ENCODE measurements at regions not wholly inside any gene's neighbourhood (a gene's known extent, or its start where the extent isn't known, plus 50 kb on each side); places are given as distances from the start of the nearest gene placed in this dataset.
"Not testable (repeated sequence)": the region's sequence is repeated elsewhere in the genome, so short reads cannot be mapped to it uniquely, and the experiment has no call there.

DNA sequence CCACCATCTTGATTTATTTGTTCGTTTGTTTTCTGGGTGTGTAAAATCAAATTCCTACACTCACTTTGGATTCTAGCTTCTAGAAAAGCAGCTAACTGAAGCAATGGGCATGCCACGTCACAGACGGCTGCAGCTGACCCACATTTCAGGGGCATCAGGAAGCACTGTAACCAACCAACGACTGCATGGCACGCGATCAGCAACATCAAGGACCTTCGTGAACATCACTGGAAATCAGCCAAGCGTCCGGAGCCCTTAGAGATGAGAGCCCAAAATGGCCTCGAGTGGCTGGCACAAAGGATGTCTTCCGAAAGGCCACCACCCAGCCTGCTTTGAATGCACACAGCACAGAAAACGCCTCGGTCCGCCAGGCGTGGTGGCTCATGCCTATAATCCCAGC, 191.1 kb downstream of the OLFM1 start:
- DNase-seq: no peak

DNA sequence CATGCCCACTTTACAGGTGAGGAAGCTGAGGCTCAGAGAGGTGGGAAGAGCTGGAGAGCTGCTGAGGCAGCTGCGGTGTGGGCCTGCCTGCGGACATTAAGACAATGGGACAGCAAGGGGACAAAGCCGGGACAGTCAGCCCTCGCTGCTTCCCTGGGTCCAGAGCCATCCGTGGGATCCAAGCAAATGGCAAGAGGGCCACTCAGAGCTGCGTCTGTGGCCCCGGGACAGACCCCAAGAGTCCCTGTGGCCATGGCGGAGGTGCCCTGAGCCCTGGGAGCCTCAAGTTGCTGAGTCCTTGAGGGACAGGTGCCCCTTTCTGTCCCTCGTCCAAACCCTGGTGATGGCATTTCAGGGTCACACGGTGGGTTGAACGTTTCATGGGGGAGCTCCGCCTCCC, 191.9 kb downstream of the OLFM1 start:
- DNase-seq: no peak

DNA sequence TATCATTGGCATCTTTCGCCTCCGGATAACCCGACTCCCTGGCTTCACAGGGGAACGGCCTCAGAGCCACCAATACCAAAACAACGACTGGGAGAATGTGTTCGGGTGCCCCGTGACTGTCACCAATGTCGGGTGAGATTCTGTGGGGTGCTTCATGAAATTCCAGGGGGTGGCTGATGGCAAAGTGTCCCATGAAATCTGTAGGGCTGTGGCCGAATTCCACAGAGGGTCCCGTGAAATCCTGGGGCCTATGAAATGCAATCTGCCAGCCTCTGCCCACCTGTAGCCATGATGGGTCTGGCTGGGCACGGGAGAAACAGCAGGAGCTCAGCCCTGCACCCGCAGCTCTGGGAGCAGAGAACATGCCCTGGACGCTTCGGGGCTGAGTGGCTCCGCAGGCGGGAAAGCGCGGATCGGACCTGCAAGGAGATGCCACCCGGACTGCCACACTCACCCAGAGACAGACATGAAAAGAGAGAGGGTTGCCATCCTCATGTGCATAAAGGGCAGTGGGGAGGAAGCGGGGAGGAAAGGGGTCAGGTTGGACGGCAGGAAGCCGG, 192.4 kb downstream of the OLFM1 start:
- no peak for DNase-seq

DNA sequence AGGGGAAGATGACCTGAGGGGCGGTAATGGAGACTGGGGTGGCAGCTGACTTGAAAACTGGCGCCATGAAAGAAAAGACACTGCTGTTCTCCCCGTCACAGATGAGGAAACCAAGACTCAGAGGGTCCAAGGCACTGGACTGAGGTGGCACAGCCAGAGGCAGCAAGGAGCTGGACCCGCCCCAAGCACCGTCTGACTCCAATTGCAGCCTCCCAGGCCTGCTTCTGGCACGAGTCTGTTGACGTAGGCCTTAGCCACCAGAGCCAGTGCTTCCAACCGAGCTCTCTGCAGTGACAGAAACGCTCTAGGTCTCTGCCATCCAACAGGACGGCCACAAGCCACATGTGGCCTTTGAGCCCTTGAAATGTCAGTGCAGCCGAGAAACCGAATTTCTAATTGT, 193.2 kb downstream of the OLFM1 start:
- no peak for DNase-seq

DNA sequence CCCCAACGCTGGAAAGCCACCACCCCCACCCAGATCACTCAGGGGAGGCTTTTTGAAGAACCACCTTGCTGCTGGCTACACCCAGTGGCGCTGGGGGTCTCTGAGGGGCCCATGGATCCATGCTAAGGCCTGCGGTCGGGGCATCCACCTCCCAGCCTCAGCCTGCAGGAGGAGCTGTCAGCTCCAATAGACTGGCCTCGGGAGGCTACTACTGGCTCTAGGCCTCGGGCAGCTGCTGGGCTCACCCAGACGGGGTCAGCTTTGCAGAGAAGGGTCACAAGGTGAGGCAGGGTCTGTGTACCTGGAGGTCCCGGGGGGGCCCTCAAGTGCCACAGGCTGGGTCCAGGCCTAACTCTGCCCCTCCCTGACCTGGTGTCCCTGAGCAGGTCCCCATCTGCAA, 193.7 kb downstream of the OLFM1 start:
- no peak for DNase-seq

DNA sequence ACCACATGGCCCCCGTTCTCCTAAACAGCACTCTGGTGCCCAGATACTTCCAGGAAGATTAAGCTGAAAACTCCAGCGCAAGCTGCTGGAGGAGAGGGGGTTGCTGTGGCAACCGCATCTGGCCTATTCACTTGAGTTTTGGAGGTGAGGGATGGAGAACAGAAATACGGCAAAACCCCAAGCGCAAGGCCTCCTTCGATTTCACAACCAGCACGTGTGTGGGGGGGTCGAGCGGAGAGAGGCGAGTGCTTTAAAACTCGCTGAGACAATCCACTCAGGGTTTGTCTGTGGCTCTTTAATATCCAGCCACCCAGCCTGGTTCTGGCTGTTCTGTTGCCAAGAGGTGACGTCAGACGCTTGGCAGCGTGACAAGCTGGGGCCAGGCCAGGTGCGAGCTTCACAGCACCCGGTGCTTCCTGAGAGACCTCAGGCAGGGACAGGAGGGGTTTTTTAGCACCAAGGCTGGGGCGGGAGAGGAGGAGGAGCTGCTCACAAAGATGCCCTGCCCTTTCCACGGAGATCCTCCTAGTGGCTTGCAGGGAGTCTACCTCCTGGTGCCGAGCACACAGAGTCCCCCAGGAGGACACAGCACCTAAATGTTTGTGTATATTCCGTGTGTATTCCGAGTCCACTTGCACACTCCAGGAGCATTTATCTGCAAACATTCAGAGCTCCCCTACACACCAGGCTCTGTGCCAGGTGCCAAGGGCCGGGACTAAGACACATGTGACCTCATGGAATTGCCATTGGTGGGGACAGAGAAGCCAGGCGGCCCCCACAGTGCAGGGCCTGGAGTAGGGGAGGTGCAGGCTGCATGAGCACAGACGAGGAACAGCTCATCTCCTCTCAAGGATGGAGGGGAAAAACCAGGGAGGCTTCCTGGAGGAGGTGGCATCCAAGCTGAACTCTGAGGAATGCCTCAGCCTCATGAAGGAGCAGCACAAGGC, 194.6 kb downstream of the OLFM1 start:
- peak; percentile 8 for DNase-seq

DNA sequence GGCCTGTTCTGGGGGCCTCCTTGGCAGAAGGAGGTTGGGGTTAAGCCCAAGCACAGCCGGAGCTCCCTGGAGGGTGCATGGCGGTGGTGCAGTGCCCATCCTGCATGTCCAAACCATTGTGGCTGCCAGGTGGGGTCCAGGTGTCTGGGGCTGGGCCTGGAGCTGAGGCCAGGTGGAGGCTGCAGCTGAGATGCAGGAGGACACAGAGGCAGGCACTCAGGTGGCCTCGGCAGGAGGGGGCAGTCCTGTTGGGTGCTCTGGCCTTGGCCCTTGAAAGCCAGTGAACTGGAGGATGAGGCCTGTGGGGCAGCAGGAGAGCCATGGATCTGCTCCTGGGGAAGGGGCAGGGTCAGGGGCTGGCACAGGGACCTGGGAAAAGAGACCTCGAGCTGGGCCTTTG, 195.3 kb downstream of the OLFM1 start:
- no peak for DNase-seq

DNA sequence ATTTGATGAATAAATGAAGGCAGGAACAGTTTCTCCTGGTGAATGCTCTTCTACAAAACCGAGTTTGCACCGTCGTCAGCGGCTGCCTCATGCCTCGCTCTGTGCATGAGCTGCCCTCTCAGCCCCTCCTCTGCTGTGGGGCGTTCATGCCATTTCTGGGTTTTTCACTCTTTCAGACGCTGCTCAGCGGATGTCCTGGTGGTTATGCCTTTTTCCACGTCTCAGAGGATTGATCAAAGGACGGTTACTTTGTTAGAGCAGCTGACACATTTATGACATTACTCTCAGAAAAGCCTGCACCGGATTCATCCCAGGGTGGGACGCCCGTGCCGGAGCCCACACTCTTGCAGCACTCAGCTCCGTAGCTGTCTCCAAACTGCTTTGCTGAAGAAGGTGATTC, 195.9 kb upstream of the PPP1R26 start:
- no peak for DNase-seq

DNA sequence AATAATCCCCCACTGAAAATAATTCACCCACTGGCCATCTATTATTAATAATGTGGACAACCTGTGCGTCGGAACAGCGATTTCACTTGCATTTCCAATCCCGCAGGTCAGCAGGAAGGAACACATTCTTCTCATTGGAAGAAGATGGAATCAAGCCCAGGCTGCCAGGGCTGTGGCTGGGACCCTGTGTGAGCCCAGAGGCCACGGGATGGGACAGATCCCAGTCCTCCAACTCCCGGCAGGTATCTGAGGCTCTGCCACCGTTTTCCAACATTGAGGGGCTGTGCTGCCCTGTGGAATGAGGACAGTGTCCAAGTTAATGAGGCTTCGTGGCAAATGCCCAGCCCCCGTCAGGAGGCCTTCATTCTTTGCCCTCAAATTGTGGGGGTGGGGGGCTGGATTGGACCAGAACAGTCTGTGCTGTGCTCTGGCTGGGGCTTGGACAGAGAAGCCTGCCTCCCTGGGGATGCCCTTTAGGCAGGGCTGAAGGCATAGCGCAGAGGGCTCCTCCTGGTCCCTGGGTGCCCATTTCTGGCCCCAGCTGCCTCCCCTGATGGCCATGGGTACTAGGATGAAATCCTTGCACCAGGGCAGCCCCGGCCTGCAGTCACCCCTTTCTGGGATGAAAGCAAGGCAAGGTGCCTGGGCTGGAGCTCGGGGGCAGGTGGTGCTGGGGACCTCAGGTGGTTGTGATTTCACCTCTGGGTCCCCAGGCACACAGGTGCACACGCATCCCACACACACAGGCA, 195.0 kb upstream of the PPP1R26 start:
- DNase-seq: no peak

DNA sequence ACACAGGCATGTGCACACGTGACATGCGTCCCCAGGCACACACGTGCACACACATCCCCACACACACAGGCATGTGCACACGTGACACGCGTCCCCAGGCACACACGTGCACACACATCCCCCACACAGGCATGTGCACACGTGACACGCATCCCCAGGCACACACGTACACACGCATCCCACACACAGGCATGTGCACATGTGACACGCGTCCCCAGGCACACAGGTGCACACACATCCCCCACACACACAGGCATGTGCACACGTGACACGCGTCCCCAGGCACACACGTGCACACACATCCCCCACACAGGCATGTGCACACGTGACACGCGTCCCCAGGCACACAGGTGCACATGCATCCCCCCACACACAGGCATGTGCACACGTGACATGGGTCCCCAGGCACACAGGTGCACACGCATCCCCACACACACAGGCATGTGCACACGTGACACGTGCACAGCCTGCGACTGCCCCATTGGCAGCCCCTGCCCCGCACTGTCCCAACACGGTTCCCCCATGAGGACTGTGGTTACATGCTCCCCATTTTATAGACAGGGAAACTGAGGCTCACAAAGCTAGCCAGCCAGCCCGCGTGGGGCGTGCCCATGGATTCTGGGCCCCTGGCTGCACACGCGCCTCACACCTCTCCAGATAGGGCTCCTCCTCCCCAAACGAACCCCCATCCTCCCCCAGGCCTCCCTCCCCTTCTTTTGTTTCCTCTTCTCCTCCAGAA, 193.2 kb upstream of the PPP1R26 start:
- DNase-seq: not testable (repeated sequence)

DNA sequence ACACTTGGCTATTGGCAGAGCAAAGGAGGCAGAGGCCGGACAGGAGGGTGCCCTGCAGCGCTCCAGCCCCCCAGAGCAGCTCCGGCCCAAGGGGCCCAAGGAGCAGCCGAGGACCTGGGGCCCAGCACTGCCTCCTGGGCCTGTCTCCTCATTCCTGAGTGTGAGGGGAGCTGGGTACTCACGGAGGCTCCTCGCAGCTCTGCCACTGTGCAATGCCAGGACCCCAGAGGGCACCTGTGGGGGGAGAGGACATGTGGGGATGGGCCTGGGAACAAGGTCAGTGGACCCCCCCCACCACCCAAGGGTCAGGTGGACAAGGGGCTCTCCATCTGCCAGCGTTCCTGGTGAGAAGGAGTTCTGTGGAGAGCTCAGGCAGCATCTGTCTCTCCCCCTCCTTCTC, 192.6 kb upstream of the PPP1R26 start:
- DNase-seq: no peak

DNA sequence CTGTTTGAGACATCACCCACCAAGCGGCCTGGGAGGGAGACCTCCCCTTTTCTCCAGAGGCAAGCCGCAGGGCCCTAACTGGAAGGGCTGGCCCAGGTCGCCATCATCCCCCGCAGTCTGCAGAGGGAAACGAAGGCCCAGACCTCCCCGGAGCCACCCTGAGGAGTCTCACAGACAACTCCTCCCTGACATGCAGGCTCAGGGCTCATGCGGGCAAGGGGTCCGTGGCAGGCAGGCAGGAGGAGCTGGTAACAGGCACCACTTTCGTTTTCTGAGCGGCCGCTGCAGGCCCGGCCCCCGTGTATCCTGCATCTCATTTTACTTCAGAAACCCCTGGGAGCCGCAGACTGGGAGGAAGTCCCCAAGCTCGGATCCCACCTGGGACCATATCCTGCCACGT, 192.0 kb upstream of the PPP1R26 start:
- no peak for DNase-seq

DNA sequence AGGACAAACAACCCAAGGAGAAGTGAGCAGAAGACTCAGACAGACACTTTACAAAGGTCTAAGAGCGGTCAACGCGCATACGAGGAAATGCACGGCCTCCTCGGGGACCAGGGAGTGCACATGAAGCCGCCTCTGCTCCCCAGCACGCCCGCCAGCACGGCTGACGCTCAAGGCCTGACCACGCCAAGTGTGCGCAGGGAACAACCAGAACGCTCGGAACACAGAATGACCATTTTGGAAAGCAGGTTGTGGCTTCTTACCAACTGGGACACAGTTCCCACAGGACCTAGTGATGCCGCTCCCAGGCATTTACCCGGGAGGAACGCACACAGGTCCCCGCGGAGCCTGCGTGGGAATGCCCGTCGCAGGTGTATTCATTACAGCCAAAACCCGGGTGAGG, 191.5 kb upstream of the PPP1R26 start:
- DNase-seq: no peak

DNA sequence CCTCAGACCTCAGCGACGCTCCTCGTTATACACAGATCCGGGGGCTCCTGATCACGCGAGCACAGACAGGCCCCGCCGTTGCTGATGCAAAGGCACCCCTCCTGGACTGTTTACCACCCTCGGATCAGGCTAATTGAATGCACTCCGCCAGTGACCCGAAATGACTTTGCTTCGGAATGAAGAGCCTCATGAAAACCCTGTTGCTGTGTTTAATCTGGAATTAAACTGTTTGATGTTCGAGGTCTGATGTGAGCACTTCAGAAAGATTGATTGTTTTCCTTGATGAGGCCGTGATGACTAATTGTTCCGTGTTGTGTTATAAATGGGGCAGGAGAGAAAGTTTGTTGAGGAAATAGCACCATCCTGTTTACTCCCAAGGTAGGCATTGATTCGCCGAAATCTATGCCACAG, 190.5 kb upstream of the PPP1R26 start:
- DNase-seq: no peak

DNA sequence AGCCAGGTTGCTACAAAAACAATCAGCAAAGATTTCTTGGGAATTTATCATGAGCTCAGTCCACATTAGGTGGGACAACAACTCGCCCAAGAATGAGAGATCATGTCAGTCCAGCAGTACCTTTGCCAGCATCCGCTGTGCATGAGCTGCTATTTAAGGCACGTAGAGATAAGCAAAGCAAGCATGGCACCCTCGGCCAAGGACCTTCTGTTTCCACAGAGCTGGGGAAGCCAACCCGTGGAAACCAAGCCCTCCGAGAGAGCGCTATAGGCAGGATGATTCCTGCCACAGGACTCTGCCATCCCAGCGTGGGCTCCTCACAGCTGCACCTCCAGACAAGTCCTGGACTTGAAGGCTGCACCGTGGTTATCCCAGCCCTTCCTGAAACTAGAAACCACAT, 189.5 kb upstream of the PPP1R26 start:
- DNase-seq: no peak

DNA sequence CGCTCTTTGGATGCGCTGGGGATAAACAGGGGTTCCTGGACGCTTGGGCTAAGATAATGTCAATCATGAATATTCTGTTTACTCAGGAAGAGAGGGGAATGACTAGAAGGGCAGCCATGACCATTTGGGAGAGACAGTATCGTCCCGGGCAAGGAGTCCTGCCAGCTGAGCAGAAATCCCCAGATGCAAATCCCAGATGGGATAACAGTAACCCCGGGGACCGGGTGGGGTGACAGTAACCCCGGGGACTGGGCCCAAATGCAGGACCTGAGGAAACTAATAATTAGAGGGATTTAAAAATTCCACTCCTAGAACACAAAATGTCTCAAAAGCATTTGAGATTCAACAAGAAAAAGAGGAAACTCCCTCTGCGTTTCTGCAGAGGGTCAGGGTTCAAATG, 189.0 kb upstream of the PPP1R26 start:
- no peak for DNase-seq

DNA sequence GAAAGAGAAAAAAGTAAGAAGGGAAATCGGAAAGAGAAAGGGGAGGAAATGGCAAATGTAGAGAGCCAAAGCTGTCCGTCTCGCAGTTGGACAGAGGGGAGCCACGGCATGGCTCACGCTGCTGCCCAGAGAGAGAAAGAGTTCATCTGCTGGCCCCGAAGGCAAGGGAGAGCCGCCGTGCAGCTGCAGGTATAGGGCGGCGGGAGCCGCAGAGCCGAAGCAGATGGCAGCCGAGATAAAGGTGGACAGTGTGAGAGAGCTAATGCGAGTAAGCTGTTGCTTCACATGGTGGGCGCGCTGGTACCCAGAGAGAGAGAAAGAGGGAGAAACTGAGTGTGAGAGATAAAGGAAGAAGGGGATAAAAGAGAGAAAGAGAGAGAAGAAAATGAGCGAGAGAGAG, 188.4 kb upstream of the PPP1R26 start:
- no peak for DNase-seq

DNA sequence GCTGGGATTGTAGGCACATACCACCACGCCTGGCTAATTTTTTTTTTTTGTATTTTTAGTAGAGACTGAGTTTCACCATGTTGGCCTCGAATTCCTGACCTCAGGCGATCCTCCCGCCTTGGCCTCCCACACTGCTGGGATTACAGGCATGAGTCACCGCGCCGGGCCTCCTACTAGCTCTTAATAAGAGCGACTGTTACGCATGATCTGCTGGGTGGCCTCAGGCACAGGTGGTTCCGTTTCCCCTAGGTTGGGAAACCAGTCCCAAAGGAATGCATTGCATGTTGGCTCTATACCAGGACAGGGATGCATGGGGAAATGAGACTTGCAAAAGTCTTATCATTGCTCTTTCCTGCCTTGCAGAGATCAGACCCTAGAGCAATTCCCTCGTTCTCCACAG, 184.7 kb upstream of the PPP1R26 start:
- no peak for DNase-seq

DNA sequence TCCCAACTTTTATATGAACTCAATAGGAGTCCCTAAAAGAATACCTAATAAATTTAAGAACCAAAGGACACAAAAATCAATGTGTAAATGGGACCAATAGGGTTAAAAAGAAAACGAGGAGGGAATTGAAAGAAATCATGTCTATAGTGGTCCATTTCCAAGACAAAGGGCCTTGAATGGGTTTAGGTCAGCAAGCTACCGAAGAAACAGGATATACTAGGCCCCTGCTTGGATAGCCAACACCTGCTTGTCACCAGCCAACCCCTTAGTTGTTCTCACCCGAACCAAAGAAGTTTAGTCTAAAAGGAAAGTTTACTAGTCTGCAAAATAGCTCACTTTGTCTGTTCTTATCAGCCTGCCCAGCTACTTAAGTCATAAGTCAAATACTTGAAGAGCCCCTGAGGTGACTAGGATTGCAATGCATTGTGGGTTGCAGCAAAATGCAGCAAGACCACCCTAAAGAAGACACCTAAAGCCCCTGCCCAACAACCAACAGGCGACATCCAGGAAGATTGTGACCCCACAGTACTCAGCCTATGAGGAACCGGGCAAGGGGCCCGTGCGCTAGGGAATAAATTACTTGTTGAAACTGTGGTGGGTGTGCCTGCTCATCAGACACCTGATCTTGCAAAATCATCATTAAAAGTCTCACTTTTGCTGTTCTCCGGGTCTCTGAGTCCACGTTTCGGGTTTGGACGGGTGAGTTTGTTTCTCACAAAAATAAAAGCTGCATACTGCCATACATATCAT, 183.9 kb upstream of the PPP1R26 start:
- no peak for DNase-seq

DNA sequence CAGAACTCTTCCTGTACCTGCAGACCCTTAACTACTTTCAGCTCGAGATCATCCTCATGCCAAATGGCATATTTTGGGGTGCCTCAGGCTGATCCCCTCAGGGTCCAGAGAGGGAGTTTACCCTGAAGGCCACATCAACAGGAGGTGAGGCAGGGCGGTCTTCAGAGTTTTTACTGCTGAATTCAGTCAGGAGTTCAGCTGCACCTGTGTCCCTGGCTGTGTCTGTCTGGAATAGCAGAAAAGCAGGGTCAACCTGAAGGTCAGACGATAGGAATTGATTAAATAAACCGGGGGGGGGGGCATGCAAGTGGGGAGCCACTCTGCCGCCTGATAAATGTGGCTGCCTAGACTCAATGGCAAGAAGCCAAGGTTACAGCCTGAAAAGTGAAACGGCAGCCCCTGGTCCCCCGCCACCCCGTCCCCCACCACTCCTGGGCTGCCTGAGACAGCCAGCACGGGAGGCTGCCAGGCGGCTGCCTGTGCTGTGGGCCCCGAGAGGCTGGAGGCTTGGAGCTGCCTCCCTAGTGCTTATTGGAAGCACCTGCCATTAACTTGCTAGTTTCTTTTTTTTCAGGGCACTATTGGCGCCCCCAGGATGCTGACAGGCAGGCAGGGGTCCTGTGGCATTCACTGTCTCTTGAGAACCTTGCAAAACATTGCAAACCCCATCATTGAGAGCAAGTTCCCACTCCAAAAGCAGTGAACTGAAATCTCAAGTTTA, 182.7 kb upstream of the PPP1R26 start:
- no peak for DNase-seq

DNA sequence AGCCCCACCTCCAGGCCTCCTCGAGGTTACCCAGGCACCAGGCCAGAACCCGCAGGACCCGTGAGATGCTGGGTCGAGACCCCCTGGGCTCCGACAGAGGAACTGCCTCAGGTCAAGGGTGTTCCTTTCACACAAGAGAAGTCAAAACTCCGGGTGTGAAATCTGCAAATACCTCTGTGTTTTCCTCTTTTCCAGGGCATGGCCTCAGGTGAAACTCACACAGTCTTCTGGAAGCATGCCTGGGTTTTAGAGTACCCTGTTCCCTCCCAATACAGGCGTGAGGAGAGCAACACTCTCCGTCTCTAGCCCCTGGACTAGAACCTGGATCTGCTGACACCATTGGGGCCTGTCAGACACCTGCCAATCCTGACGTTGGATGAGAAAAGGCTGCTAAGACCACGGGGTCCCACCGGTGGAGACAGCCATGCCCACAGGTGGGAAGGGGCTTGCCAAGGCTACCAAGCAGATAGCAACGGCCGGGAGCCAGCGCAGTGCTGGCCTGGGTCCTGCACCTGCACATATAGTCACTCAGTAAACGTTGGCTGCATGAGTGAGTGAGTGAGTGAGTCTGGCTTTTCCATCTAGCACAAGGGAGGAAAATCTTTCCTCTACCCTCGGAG, 182.0 kb upstream of the PPP1R26 start:
- DNase-seq: no peak
